GM18517 (cell line): ENCODE measurements at regions not wholly inside any gene's neighbourhood (a gene's known extent, or its start where the extent isn't known, plus 50 kb on each side); places are given as distances from the start of the nearest gene placed in this dataset.

ENCODE experiments used
- ATAC-seq: cut with Tn5 transposase; IDR thresholded peaks from one replicate; pipeline ENCODE4 v1.9.1; 2021; ENCODE audit warnings: mild to moderate bottlenecking, moderate library complexity; ENCODE audit not compliant: unreplicated experiment

- no peak for ATAC-seq
These were observed 145.9 kb upstream of the TBX20 start for GRCh38 chr7:35399840-35400239.

GRCh38 chr7:35399216-35399615 is 145.3 kb upstream of the TBX20 start:
- no peak for ATAC-seq

GRCh38 chr7:35398518-35398917 is 144.6 kb upstream of the TBX20 start:
- ATAC-seq: no peak

GRCh38 chr7:35390146-35390545 is 136.2 kb upstream of the TBX20 start:
- ATAC-seq: no peak

GRCh38 chr7:35389636-35390035 is 135.7 kb upstream of the TBX20 start:
- ATAC-seq: no peak

GRCh38 chr7:35386816-35387706 is 133.2 kb upstream of the TBX20 start:
- no peak for ATAC-seq

- ATAC-seq: no peak
These were observed 132.3 kb upstream of the TBX20 start for GRCh38 chr7:35386082-35386815.

GRCh38 chr7:35384761-35385700 is 131.1 kb upstream of the TBX20 start:
- no peak for ATAC-seq

GRCh38 chr7:35380739-35381224 is 126.9 kb upstream of the TBX20 start:
- no peak for ATAC-seq

GRCh38 chr7:35379481-35379880 is 125.6 kb upstream of the TBX20 start:
- ATAC-seq: no peak

- no peak for ATAC-seq
These were observed 121.6 kb upstream of the TBX20 start for GRCh38 chr7:35375516-35375915.

GRCh38 chr7:35374858-35375257 is 121.0 kb upstream of the TBX20 start:
- ATAC-seq: no peak

GRCh38 chr7:35371221-35371620 is 117.3 kb upstream of the TBX20 start:
- ATAC-seq: no peak

- ATAC-seq: no peak
These were observed 116.8 kb upstream of the TBX20 start for GRCh38 chr7:35370687-35371086.

GRCh38 chr7:35366167-35367155 is 112.6 kb upstream of the TBX20 start:
- ATAC-seq: no peak

GRCh38 chr7:35365523-35365922 is 111.6 kb upstream of the TBX20 start:
- ATAC-seq: peak; percentile 59

- no peak for ATAC-seq
These were observed 108.4 kb upstream of the TBX20 start for GRCh38 chr7:35362341-35362740.

GRCh38 chr7:35359423-35359822 is 105.5 kb upstream of the TBX20 start:
- ATAC-seq: no peak

- no peak for ATAC-seq
These were observed 102.6 kb upstream of the TBX20 start for GRCh38 chr7:35356495-35356894.

GRCh38 chr7:35355911-35356310 is 102.0 kb upstream of the TBX20 start:
- ATAC-seq: no peak
